HT-29 (cell line): ENCODE measurements at regions not wholly inside any gene's neighbourhood (a gene's known extent, or its start where the extent isn't known, plus 50 kb on each side); places are given as distances from the start of the nearest gene placed in this dataset.
"Not testable (repeated sequence)": the region's sequence is repeated elsewhere in the genome, so short reads cannot be mapped to it uniquely, and the experiment has no call there.

Experiments
- DNase-seq: peaks from one replicate; pipeline ENCODE4 v3.0.0-alpha.2; 2015; ENCODE audit warnings: low spot score

DNA sequence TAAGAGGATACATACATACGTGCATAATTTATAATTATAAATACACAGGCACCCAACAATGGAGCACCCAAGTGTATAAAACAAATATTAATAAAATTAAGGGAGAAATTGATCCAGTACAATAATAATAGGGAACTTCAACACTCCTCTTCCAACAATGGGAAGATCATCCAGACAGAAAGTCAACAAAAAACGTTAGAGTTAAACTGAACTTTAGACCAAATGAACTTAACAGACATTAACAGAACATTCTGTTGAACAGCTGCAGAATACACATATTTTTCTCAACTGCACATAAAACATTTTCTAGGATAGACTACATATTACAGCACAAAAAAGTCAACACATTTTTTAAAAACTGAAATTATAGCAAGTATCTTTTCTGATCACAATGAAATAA lies 339.7 kb downstream of the CGGBP1 start:
- DNase-seq = no peak

DNA sequence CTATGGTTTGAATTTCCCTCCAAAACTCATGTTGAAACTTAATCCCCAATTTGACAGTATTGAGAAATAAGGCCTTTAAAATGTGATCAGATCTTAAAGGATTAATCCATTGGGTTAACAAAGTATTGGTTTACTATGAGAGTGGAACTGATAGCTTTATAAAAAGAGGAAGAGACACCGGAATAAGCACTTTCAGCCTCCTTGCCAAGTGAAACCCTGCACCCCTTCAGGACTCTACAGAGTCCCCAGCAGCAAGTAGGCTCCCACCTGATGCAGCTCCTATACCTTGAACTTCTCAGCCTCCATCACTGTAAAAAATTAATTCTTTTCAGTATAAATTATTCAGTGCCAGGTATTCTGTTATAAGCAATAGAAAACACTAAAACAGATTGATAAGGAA lies 348.3 kb downstream of the CGGBP1 start:
- DNase-seq = no peak

DNA sequence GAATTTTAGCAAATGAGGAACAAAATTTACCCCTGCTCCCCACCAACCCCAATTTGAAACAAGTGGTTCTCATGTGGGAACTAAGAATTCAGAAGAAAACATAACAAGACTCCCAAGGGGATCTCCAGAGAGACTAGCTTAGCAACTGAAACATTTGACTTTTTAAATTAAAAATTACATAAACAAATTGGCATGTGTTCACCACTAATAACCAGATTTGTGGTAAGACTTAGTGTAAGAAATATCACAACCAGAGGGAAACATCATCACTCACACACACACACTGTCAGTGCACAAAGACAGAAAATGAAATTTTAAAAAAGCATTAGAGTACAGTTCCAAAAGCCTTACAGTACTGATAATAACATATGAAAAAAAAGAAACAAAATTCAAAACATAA lies 348.8 kb downstream of the CGGBP1 start:
- DNase-seq = no peak

DNA sequence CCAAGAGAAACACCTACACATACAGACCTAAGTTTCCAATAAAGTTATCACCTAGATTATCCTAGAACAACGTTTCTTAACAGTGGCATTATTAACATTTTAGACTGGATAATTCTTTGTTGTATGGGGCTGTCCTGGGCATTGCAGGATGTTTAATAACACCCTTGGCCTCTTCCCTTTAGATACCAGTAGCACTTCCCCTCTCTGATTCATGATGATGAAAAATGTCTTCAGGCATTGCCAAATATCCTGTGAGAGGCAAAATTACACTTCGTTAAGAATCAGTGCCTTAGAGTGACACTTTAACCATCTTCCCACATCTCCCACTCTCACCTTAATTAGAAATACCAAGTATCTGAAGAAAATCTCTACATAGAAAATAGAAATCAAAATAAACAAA lies 352.6 kb downstream of the CGGBP1 start:
- no peak for DNase-seq

DNA sequence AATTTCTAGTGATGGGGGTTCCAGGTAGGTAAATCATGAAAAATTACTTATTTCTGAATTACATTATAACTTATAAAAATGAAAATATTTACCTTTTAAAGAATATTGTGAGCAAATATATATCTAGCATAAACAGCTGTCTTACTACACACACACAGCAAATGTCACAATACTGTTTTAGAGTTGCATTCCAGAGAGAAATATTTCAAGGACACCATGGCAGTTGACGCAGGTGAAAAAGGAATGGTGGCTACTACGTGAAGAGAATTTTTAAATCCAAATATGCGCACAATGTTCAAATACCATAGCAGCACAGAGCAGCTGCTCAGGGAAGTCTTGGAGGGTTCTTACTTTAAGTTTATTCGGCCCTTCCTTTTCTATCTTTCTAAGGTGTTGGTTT lies 356.2 kb downstream of the CGGBP1 start:
- no peak for DNase-seq

DNA sequence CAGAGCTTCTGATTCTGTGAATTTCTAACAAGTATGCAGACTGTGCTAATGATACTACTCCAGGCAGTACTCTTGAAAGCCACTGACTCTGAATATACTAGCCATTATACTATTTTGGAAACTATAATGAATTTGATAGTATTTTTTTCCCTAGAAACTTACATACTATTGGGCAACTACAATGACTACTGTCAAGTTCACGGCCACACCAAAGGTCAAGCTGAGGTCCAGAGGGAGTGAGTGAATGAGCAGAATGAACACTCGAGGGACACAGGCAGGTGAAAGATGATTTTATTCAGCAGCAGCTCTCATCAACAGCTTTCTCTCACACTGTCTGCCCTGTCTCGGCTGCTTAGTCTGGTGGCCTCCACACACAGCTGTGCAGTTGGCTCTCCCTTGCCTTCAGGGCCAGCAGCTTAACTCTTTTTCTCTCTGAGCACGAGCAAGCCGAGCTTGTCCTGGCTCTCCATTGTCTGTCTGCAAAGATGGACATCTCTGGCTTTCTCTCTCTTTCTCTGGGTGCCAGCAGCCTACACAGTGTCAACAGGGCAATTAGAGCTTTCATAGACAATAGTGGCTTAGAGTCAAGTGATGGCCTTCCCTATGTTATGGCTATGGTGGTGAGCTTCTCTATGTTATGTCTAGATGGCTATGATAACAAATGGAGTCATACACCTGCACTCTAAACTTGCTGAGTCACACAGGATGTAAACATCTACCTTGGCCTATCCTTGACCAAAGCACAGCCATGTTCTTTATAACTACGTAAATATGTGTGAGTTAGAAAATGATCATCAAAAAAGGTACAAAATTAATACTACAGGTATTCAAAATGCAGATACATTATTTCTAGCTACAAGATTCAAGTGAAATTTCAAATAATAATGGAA lies 362.4 kb downstream of the CGGBP1 start:
- no peak for DNase-seq

DNA sequence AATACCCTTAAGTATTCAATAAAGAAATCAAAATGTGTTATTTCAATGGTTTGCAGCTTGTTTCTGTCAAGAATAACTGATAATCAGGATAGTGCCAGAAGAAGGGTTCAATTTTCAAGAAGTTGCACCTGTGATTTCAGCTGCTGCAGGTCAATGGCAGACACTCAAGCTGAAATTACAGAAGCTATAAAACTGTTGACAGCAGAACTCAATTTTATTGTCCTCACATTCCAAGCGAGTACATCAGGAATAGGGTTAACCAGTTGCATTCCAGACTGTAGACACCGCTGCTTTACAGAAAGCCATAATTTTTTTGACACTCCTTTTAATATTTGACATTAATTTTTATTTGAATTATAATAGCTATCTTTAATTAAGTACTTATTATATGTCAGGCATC lies 364.1 kb downstream of the CGGBP1 start:
- no peak for DNase-seq

DNA sequence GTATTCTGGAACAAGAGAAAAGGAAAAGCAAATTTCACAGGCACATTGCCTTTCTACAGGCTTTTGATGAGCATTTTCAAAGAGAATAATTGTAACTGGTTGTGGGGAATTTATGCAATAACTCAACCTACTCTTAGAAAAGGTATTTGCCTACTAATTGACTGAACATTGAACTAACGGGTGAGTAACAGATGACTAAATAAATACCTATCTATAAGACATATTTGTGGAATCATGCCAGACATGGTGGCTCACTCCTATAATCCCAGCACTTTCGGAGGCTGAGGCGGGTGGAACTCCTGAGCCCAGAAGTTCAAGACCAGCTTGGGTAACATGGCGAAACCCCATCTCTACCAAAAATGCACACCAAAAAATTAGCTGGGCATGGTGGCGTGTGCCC lies 367.7 kb downstream of the CGGBP1 start:
- no peak for DNase-seq

DNA sequence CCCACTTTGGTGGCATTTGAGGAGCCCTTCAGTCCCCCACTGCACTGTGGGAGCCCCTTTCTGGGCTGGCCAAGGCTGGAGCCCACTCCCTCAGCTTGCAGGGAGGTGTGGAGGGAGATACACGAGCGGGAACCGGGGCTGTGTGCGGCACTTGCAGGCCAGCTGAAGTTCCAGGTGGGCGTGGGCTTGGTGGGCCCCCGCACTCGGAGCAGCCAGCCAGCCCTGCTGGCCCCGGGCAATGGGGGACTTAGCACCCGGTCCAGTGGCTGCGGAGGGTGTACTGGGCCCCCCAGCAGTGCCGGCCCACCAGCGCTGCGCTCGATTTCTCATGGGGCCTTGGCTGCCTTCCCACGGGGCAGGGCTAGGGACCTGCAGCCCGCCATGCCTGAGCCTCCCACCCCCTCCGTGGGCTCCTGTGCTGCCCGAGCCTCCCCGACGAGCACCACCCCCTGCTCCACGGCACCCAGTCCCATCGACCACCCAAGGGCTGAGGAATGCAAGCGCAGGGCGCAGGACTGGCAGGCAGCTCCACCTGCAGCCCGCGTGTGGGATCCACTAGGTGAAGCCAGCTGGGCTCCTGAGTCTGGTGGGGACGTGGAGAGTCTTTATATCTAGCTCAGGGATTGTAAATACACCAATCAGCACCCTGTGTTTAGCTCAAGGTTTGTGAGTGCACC lies 379.7 kb downstream of the CGGBP1 start:
- not testable (repeated sequence) for DNase-seq

DNA sequence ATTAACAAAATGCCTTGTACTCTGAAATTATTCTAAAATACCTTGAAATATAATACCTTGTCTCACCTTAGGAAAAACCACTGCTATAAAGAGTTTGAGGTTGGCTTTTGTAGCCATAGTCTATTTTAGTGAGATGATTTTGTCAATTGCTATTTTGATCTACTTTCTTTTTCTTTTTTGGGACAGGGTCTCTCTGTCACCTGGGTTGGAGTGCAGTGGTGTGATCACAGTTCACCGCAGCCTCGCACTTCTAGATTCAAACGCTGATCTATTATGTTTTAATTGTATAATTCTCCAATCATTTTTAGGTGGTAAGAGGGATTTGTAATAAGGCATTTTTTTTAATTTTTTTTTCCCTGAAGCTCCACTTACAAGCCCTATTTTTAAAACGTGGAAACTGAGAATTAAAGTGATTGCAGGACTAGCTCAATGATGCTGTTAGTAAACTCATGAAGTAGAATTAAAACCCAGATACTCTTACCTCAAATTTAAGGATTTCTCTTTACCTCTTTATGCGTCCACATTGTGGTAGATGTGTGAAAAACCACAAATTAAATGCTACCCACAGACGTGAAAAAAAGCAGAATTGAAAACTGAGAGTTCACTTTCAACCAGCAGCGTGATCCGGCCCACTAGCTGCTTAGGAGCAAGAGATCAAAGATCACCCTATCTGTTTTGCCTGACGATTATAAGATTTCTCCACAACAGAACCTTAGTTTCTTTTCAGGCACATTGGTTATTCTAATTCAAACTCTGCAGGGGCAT lies 384.2 kb downstream of the CGGBP1 start:
- no peak for DNase-seq

DNA sequence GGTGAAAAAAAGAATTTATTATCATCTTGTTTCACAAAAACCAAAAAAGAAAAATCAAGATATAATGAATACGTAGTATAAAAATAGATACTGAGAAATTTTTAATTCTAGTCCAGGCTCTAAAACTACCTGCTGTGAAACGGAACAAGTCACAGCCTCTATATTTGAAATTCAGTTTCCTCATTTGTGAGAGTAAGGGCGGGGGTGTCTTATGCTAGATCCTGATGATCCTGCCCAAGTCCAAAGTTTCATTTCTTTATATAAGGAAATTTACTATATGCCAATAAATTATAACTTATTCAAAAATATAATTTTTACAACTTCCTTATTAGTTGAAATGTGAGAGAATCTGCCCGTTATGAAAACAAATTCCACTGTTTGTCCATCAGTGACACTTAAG lies 385.7 kb downstream of the CGGBP1 start:
- DNase-seq = no peak

DNA sequence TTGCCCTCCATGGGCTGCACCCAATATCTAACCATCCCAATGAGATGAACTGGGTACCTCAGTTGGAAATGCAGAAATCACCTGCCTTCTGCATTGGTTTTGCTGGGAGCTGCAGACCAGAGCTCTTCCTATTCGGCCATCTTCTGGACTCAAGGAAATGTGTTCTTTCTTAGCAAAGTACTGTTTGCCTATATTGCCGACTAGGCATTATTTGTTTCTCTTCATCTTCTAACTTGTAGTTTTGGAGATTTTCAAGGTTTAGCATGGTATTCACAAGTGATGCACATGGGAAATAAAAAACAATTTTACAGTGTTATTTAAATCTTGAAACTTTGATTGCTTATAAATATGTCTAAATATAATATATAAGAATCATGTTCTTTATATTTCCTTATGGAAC lies 377.8 kb upstream of the POU1F1 start:
- no peak for DNase-seq

DNA sequence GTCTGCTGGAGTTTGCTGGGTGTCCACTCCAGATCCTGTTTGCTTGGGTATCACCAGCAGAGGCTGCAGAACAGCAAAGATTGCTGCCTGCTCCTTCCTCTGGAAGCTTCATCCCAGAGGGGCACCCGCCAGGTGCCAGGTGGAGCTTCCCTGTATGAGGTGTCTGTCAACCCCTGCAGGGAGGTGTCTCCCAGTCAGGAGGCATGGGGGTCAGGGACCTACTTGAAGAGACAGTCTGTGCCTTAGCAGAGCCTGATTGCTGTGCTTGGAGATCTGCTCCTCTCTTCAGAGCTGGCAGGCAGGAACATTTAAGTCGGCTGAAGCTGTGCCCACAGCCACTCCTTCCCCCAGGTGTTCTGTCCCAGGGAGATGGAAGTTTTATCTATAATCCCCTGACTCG lies 376.8 kb upstream of the POU1F1 start:
- DNase-seq = not testable (repeated sequence)

DNA sequence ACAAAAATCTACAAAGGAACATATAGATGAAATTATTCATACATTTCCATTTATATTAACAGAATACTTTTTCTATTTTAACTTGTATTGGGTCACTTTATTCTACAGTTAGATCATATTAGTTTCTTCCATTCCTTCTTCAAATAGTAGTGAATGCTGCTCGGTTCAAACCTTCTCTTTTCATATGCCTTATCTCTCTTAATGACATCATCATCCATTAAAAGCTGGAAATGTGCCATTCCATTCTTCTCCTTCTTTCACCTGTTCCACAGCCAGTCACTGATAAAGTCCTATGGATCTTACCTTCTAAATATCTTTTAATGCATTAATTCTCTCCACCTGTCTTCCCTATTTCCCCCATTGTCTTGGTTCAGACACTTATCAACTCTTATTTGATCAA lies 358.0 kb upstream of the POU1F1 start:
- no peak for DNase-seq

DNA sequence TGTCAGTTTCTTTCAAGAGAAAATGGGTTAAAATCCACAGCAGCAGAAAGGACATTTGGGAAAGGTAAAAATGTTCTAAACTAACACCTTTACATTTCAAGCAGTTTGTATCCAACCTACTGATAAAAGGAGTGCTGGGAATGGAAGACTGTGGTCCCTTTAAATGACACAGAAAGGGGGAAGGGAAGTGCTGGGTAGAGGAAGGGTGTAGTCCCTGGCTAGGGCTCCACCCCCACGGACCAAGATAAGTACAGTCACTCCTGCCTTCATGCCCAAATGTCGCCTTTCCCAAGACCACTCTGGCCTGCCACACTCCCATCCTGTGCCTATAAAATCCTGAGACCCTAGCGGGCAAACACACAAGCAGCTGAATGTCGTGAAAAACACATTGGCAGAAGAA lies 350.9 kb upstream of the POU1F1 start:
- DNase-seq = no peak

DNA sequence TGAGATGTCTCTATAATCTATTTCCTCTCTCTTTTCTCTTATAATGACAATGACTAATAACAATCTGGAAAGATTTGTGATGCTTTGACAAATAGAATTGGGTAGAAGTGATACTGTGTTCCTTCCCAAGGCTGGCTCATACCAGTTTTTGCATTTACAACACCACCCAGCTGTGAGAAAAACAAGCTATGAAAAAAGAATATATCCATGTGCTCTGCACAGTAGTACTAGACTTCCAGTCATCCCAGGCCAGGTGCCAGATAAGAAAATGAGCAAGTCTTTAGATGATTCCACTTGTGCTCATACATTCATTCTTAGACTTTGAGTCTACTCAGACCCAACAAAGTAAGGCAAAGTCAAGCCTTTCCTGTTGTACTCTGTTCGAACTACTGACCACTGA lies 350.2 kb upstream of the POU1F1 start:
- DNase-seq = no peak

DNA sequence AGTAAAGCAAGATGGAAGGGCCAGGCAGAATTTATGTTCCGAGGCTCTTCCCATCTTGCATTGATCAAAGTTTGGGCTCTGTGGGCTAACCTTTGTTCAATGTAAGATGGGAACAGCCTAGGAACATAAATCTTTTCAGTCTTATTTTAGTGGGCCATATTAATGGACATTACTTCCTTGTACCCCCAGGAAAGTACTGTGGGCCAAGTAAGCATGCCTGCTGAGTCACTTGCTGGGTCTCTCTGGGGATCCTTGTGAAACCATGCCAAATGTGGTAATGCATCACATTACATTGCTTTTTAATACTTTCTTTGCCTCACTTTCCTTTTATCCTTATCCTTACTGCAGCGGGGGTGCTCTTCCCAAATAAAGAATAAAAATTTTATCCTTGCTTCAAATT lies 349.5 kb upstream of the POU1F1 start:
- DNase-seq = no peak

DNA sequence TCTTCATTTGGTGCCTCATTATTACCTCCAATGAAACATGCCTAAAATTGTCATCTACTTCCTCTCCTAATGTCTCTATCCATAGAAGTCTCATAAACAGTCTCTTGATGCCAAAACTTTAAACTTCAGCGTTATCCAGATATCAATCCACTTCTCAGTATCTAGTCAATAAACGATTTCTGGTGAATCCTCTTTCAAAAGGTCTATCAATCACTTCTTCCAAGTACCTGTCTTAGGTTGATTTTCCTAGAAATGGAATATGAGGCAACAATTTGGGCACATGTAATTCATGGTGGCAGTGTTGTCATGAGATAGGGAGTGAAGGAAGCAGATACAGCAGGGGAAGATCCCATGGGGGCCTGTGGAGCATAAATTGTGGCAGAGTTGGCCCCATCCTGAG lies 348.5 kb upstream of the POU1F1 start:
- no peak for DNase-seq

DNA sequence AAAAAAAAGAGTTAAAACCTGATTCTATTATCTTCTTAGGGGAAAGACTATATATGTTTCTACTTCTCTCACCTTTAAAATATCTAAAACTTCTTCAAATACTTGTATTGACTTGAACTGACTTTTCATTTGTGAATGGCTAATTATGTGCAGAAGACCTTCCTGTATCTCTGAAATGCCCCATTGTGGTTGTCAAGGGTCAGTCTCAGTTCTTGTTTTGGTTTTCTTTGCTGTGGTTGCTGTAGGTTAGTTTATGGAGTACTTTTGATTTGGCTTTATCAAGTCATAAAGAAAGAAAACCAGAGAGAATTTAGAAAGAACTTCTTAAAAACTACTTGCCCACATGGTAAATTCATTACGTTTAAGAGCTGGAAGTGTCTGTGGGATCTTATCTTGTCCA lies 345.3 kb upstream of the POU1F1 start:
- no peak for DNase-seq

DNA sequence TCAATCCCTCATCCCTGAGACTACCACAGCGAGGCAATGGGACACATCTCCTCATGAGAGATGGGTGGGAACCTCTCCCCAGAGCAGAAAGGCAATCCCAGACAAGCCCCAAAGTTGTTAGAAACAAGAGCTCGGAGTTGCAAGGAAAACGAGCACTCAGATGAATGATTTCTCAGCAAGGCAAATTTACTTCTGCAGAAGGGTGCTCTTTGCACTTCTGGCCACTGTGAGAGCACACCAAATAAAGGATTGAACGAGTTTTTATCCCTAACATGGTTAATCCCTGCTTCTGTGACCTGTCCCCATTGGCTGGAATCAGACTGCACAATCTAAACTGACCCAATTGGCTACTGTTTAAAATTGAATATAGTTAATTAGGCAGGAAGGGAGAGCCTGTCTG lies 339.1 kb upstream of the POU1F1 start:
- no peak for DNase-seq

DNA sequence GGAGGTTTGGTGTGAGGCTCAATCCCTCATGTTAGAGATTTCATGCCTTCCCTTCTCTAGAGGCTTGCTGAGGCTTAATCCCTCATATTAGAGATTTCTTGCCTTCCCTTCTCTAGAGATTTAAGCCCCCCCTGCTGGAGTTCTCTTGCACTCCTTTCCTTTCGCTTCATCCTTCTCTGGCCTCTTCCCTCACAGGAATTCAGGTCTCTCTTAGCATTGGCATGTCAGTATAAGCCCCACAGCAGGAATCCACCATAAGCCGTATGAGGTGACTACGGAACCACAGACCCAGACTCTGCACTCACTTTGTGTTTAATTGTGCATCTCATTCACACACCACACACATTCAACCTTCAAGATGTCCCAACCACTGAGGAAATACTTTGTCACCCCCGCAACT lies 338.6 kb upstream of the POU1F1 start:
- DNase-seq = no peak

DNA sequence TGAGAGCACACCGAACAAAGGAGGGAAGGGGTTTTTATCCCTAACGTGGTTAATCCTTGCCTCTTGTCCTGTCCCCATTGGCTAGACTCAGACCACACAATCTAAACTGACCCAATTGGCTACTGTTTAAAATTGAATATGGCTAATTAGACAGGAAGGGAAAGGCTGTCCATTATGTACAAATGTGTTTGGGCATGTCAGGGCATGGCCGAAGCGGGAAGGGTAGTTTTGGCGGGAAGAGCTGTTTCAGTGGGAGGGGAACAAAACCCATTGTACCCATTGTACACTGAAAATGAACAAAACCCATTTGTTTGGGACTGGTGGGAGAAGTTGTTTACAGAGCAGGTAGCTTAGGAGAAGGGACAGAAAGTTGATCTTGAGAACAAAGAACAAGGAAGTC lies 330.9 kb upstream of the POU1F1 start:
- DNase-seq = no peak

DNA sequence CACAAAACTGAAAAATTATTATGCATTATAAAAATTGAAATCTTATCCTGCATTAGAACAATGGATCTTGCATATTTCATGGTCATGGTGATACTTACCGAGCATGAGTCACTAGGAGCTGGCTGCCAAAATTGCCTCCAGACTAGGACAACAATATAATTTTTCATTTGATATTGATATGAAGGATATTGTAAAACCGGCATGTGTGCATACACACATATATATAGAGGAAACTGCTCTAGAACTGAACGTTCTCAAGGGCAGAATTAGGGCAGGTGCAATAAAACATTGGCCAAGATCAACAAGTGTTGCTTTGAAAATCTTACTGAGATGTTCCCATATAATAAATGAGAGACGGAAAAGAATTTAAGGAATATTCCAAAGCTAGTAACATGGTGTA lies 319.4 kb upstream of the POU1F1 start:
- no peak for DNase-seq
